WTC11 (cell line): ENCODE measurements at regions not wholly inside any gene's neighbourhood (a gene's known extent, or its start where the extent isn't known, plus 50 kb on each side); places are given as distances from the start of the nearest gene placed in this dataset.
A peak's percentile ranks its signal among the peaks of the same experiment; 100 is the strongest.

Source experiments
- ATAC-seq: fragments of 200-7000 bp; cut with Tn5 transposase; 2 replicates; pipeline ENCODE4 v1.10.0; 2021; ENCODE audit warnings: mild to moderate bottlenecking, moderate library complexity
- CTCF ChIA-PET: fragments of 300-600 bp; sonication (Branson Sonifier 250); formaldehyde crosslinking; loops from one replicate; lab custom pipeline; 2021; ENCODE audit warnings: antibody characterized with exemption; lab: Charles Lee
- POLR2A ChIA-PET: fragments of 350-600 bp; sonication (Branson Sonifier 250); formaldehyde crosslinking; loops from one replicate; lab custom pipeline; 2021; ENCODE audit warnings: antibody characterized with exemption; lab: Charles Lee
- DNase-seq: peaks from one replicate; pipeline ENCODE4 v3.0.0; 2021; ENCODE audit warnings: low spot score
- H3K27ac Mint-ChIP-seq: 2 replicates; pipeline ENCODE4 v1.8.0; 2021; ENCODE audit warnings: mixed read lengths
- H3K27me3 Mint-ChIP-seq: 2 replicates; pipeline ENCODE4 v1.8.0; 2021; ENCODE audit warnings: low read depth, mild to moderate bottlenecking, moderate library complexity, mixed read lengths
- H3K36me3 Mint-ChIP-seq: 2 replicates; pipeline ENCODE4 v1.8.0; 2021; ENCODE audit warnings: mixed read lengths
- H3K4me1 Mint-ChIP-seq: 2 replicates; pipeline ENCODE4 v1.8.0; 2022; ENCODE audit warnings: mixed read lengths
- H3K4me3 Mint-ChIP-seq: 2 replicates; pipeline ENCODE4 v1.8.0; 2021; ENCODE audit warnings: mild to moderate bottlenecking, moderate library complexity, mixed read lengths
- H3K9me3 Mint-ChIP-seq: 2 replicates; pipeline ENCODE4 v1.8.0; 2021; ENCODE audit warnings: mixed read lengths
- ELF4 ChIP-seq: sonication (generic); formaldehyde crosslinking; IDR thresholded peaks from 2 replicates; pipeline ENCODE4 v1.8.1; 2022; ENCODE audit warnings: low read depth, mild to moderate bottlenecking, moderate library complexity, missing genetic modification reagents
- ESRRA ChIP-seq: sonication (generic); formaldehyde crosslinking; IDR thresholded peaks from 2 replicates; pipeline ENCODE4 v1.8.1; 2022; ENCODE audit warnings: mild to moderate bottlenecking, missing genetic modification reagents, borderline replicate concordance
- MXD4 ChIP-seq: fragments of 250-450 bp; sonication (Bioruptor Pico); IDR thresholded peaks from 2 replicates; pipeline ENCODE4 v1.8.0; 2021; ENCODE audit warnings: mild to moderate bottlenecking, moderate library complexity, borderline replicate concordance
- NFYB ChIP-seq: sonication (generic); formaldehyde crosslinking; conservative IDR thresholded peaks from 2 replicates; pipeline ENCODE4 v1.8.0; 2022; ENCODE audit warnings: low read depth, missing genetic modification reagents
- TEAD1 ChIP-seq: sonication (generic); formaldehyde crosslinking; IDR thresholded peaks from 2 replicates; pipeline ENCODE4 v1.8.0; 2022; ENCODE audit warnings: mild to moderate bottlenecking, missing genetic modification reagents
- ZNF121 ChIP-seq: sonication (generic); formaldehyde crosslinking; IDR thresholded peaks from 2 replicates; pipeline ENCODE4 v1.8.0; 2023; ENCODE audit warnings: missing genetic modification reagents
- ZNF138 ChIP-seq: sonication (generic); formaldehyde crosslinking; conservative IDR thresholded peaks from 2 replicates; pipeline ENCODE4 v1.8.1; 2022; ENCODE audit warnings: mild to moderate bottlenecking, moderate library complexity, missing genetic modification reagents
- ZNF232 ChIP-seq: sonication (generic); formaldehyde crosslinking; IDR thresholded peaks from 2 replicates; pipeline ENCODE4 v1.8.0; 2022; ENCODE audit warnings: mild to moderate bottlenecking, missing genetic modification reagents
- TF ChIP-seq, protein P1 (sequence below): fragments of 200-600 bp; IDR thresholded peaks from 2 replicates; pipeline ENCODE4 v1.8.0; 2022; ENCODE audit warnings: antibody characterized with exemption
- TF ChIP-seq, protein P2 (sequence below): sonication (generic); formaldehyde crosslinking; conservative IDR thresholded peaks from 2 replicates; pipeline ENCODE4 v1.8.1; 2022; ENCODE audit warnings: mild to moderate bottlenecking, missing genetic modification reagents
- TF ChIP-seq, protein P3 (sequence below): sonication (generic); formaldehyde crosslinking; IDR thresholded peaks from 2 replicates; pipeline ENCODE4 v1.8.0; 2022; ENCODE audit warnings: mild to moderate bottlenecking, missing genetic modification reagents
- TF ChIP-seq, protein P4 (sequence below): sonication (generic); formaldehyde crosslinking; IDR thresholded peaks from 2 replicates; pipeline ENCODE4 v1.8.1; 2023; ENCODE audit warnings: mild to moderate bottlenecking, moderate library complexity, missing genetic modification reagents
- TF ChIP-seq, protein P5 (sequence below): fragments of 250-450 bp; sonication (Bioruptor Pico); IDR thresholded peaks from 2 replicates; pipeline ENCODE4 v1.8.0; 2021; ENCODE audit warnings: mild to moderate bottlenecking

DNA sequence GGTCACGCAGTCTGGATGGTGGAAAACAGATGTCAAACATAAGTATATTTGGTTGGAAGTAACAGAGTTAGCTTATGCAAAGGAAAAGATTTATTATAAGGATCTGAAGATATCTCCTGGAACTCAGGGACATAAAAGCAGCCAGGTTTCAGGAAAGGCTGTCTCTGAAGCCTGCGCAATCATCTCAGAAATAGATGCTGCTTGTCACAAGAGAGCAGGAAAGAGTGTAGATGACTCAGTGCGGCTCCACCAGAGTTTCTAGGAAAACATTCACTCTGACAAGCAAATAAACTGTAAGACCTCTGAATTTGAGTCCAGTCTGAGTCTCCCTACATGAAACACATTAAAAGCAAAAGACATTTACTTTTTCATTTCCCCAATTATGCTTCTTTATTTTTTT is 220.4 kb upstream of the HTR2A start:
- Mint-ChIP-seq H3K27ac (no peak overlapping the region), H3K4me3 (no peak overlapping the region), H3K36me3 (no peaks in the 10 kb centered on the region), H3K4me1 (peaks cover 60% of the 10 kb centered on the region), H3K27me3 (no peaks in the 10 kb centered on the region), H3K9me3 (no peaks in the 10 kb centered on the region)
- ATAC-seq (no peak), DNase-seq (no peak)
- ChIA-PET CTCF (interaction anchor here (1.1 kb wide), 1 partner anchor 155 kb away, joined by 3 read pairs; no protein-coding TSS in a partner anchor), POLR2A (no interaction called here)
- no peak for TF ChIP-seq TEAD1 (CRISPR knock-in tag)
- no peak for TF ChIP-seq ESRRA (CRISPR knock-in tag)
- no peak for TF ChIP-seq ELF4
- TF ChIP-seq MXD4, result no peak

DNA sequence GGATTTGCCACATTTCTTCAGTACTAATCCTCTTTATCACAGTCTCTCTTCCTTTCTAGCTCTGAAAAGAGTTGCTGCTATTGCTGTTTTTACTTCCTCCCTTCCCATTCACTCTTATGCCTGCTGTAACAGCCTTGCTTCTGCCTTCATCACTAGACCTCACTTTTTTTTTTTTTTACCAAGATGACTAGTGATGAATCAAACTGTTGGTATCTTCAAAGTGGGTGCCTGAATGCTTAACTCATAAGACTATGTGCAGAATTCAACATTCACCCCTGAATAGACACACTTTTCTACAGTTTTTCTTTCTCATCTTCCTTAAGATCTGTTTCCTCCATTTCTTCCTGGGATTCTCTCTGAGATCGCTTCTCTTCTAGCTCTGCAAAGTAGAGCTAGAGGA is 217.2 kb upstream of the HTR2A start:
- H3K27ac Mint-ChIP-seq, result no peak overlapping the region
- ChIA-PET CTCF (no interaction called here), POLR2A (no interaction called here)
- H3K27me3 Mint-ChIP-seq, result peaks cover 2% of the 10 kb centered on the region; the same call in 1 of the 2 replicates
- TF ChIP-seq, protein P1, sequence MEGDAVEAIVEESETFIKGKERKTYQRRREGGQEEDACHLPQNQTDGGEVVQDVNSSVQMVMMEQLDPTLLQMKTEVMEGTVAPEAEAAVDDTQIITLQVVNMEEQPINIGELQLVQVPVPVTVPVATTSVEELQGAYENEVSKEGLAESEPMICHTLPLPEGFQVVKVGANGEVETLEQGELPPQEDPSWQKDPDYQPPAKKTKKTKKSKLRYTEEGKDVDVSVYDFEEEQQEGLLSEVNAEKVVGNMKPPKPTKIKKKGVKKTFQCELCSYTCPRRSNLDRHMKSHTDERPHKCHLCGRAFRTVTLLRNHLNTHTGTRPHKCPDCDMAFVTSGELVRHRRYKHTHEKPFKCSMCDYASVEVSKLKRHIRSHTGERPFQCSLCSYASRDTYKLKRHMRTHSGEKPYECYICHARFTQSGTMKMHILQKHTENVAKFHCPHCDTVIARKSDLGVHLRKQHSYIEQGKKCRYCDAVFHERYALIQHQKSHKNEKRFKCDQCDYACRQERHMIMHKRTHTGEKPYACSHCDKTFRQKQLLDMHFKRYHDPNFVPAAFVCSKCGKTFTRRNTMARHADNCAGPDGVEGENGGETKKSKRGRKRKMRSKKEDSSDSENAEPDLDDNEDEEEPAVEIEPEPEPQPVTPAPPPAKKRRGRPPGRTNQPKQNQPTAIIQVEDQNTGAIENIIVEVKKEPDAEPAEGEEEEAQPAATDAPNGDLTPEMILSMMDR, result no peak
- TF ChIP-seq NFYB (no peak), ZNF121 (no peak), ELF4 (no peak), ZNF138 (CRISPR knock-in tag) (no peak)
- TF ChIP-seq, protein P2, sequence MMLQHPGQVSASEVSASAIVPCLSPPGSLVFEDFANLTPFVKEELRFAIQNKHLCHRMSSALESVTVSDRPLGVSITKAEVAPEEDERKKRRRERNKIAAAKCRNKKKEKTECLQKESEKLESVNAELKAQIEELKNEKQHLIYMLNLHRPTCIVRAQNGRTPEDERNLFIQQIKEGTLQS (CRISPR knock-in tag), result no peak
- TF ChIP-seq, protein P3, sequence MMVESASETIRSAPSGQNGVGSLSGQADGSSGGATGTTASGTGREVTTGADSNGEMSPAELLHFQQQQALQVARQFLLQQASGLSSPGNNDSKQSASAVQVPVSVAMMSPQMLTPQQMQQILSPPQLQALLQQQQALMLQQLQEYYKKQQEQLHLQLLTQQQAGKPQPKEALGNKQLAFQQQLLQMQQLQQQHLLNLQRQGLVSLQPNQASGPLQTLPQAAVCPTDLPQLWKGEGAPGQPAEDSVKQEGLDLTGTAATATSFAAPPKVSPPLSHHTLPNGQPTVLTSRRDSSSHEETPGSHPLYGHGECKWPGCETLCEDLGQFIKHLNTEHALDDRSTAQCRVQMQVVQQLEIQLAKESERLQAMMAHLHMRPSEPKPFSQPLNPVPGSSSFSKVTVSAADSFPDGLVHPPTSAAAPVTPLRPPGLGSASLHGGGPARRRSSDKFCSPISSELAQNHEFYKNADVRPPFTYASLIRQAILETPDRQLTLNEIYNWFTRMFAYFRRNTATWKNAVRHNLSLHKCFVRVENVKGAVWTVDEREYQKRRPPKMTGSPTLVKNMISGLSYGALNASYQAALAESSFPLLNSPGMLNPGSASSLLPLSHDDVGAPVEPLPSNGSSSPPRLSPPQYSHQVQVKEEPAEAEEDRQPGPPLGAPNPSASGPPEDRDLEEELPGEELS, result no peak
- TF ChIP-seq, protein P4, sequence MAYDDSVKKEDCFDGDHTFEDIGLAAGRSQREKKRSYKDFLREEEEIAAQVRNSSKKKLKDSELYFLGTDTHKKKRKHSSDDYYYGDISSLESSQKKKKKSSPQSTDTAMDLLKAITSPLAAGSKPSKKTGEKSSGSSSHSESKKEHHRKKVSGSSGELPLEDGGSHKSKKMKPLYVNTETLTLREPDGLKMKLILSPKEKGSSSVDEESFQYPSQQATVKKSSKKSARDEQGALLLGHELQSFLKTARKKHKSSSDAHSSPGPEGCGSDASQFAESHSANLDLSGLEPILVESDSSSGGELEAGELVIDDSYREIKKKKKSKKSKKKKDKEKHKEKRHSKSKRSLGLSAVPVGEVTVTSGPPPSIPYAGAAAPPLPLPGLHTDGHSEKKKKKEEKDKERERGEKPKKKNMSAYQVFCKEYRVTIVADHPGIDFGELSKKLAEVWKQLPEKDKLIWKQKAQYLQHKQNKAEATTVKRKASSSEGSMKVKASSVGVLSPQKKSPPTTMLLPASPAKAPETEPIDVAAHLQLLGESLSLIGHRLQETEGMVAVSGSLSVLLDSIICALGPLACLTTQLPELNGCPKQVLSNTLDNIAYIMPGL (CRISPR knock-in tag), result no peak
- H3K4me3 Mint-ChIP-seq, result no peak overlapping the region
- ATAC-seq (no peak), DNase-seq (no peak)
- peaks cover 3% of the 10 kb centered on the region for H3K36me3 Mint-ChIP-seq
- H3K4me1 Mint-ChIP-seq, result peaks cover 55% of the 10 kb centered on the region
- H3K9me3 Mint-ChIP-seq, result peaks cover 10% of the 10 kb centered on the region

DNA sequence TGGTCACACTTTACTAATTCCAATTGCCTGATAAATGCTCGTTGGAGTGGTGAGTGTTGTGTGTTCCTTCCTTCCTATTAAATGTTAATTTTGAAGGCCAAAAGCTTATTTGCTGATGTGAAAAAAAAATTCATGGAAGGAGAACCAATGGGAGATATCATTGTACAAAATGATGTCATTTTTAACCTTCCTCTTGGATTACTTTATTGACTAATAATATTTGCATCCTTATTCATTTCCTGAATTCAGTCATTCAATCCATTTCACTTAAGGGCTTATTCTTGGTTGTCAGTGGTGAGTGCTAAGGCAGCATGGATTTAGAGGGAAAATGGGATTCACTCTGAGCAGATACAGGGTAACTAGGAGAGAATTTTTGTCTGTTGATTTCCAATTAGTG is 216.0 kb upstream of the HTR2A start:
- ATAC-seq, result no peak
- TF ChIP-seq ZNF232, result no peak
- TF ChIP-seq, protein P5, sequence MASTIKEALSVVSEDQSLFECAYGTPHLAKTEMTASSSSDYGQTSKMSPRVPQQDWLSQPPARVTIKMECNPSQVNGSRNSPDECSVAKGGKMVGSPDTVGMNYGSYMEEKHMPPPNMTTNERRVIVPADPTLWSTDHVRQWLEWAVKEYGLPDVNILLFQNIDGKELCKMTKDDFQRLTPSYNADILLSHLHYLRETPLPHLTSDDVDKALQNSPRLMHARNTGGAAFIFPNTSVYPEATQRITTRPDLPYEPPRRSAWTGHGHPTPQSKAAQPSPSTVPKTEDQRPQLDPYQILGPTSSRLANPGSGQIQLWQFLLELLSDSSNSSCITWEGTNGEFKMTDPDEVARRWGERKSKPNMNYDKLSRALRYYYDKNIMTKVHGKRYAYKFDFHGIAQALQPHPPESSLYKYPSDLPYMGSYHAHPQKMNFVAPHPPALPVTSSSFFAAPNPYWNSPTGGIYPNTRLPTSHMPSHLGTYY, result no peak
- H3K27me3 Mint-ChIP-seq, result peaks cover 2% of the 10 kb centered on the region; the same call in 1 of the 2 replicates
- peak overlapping the region; percentile 92 for H3K27ac Mint-ChIP-seq
- H3K36me3 Mint-ChIP-seq, result peaks cover 5% of the 10 kb centered on the region
- DNase-seq, result no peak
- ChIA-PET POLR2A (no interaction called here), CTCF (no interaction called here)
- H3K9me3 Mint-ChIP-seq, result peaks cover 14% of the 10 kb centered on the region
- H3K4me1 Mint-ChIP-seq, result peaks cover 50% of the 10 kb centered on the region
- H3K4me3 Mint-ChIP-seq, result no peak overlapping the region; the same call in 1 of the 2 replicates
